ENCODE measurements at regions not wholly inside any gene's neighbourhood (a gene's known extent, or its start where the extent isn't known, plus 50 kb on each side); places are given as distances from the start of the nearest gene placed in this dataset.

GRCh38 chr6:28711788-28712341, 186.2 kb downstream of the GPX5 start:
- TF ChIP-seq CTCF (IDR thresholded peaks at IDR 0.05): no peak
- TF ChIP-seq POLR2A (IDR thresholded peaks at IDR 0.05): no peak
- TF ChIP-seq EP300 (IDR thresholded peaks at IDR 0.05): no peak

Measured in ovary (tissue), 3 donors.